RWPE1 (cell line): ENCODE measurements at regions not wholly inside any gene's neighbourhood (a gene's known extent, or its start where the extent isn't known, plus 50 kb on each side); places are given as distances from the start of the nearest gene placed in this dataset.

ENCODE experiments used
- CTCF ChIA-PET: fragments of 350-600 bp; sonication (Branson Sonifier 250); formaldehyde crosslinking; extraction: SDS; loops from one replicate; lab custom pipeline; 2021; lab: Yijun Ruan, JAX
- POLR2A ChIA-PET: fragments of 400-600 bp; formaldehyde crosslinking; extraction: SDS; loops from one replicate; lab custom pipeline; 2020; ENCODE audit warnings: antibody characterized with exemption; ENCODE audit not compliant: low non-redundant PET; lab: Yijun Ruan, JAX
- DNase-seq: peaks from one replicate; pipeline ENCODE4 v3.0.0; 2012; ENCODE audit warnings: low spot score
- H3K27ac ChIP-seq: fragments of 450-650 bp; 2 replicates; pipeline ENCODE4 v1.5.1; 2017
- CTCF ChIP-seq: fragments of 450-650 bp; conservative IDR thresholded peaks from 2 replicates; pipeline ENCODE4 v1.5.1; 2017; ENCODE audit warnings: low read depth, mild to moderate bottlenecking

GRCh38 chrX:39679497-39680157 lies 418.1 kb downstream of the BCOR start:
- no peak overlapping the region for H3K27ac ChIP-seq
- ChIA-PET CTCF (no interaction called here), POLR2A (no interaction called here)
- no peak for TF ChIP-seq CTCF
- DNase-seq = no peak

- no peak for DNase-seq
- ChIA-PET CTCF (no interaction called here), POLR2A (no interaction called here)
- H3K27ac ChIP-seq = no peak overlapping the region
- no peak for TF ChIP-seq CTCF
Observed at GRCh38 chrX:39681885-39682284, 415.9 kb downstream of the BCOR start.

GRCh38 chrX:39682778-39683177 lies 415.0 kb downstream of the BCOR start:
- ChIA-PET POLR2A (no interaction called here), CTCF (no interaction called here)
- no peak for DNase-seq
- no peak for TF ChIP-seq CTCF
- no peak overlapping the region for H3K27ac ChIP-seq

GRCh38 chrX:39688219-39688575 lies 409.6 kb downstream of the BCOR start:
- ChIA-PET POLR2A (no interaction called here), CTCF (interaction anchor here (1.2 kb wide), 1 partner anchor 17 kb away, joined by 3 read pairs; no protein-coding TSS in a partner anchor)
- DNase-seq = no peak
- peak overlapping the region; percentile 16 for H3K27ac ChIP-seq
- no peak for TF ChIP-seq CTCF

GRCh38 chrX:39688576-39689375 lies 409.0 kb downstream of the BCOR start:
- ChIA-PET CTCF (interaction anchor here (1.2 kb wide), 1 partner anchor 16 kb away, joined by 3 read pairs; no protein-coding TSS in a partner anchor), POLR2A (no interaction called here)
- H3K27ac ChIP-seq = peak overlapping the region; percentile 16
- TF ChIP-seq CTCF = no peak
- DNase-seq = peak; percentile 35

GRCh38 chrX:39689376-39690104 lies 408.2 kb downstream of the BCOR start:
- peak overlapping the region; percentile 16 for H3K27ac ChIP-seq
- TF ChIP-seq CTCF = no peak
- ChIA-PET POLR2A (no interaction called here), CTCF (no interaction called here)
- no peak for DNase-seq
